H54 (cell line): ENCODE measurements at regions not wholly inside any gene's neighbourhood (a gene's known extent, or its start where the extent isn't known, plus 50 kb on each side); places are given as distances from the start of the nearest gene placed in this dataset.
"Not testable (repeated sequence)": the region's sequence is repeated elsewhere in the genome, so short reads cannot be mapped to it uniquely, and the experiment has no call there.

Experiments used
- DNase-seq: peaks from one replicate; pipeline ENCODE4 v3.0.0; 2011; ENCODE audit warnings: low spot score, mixed read lengths; ENCODE audit not compliant: insufficient read length
- FAIRE-seq: peaks from 3 replicates; lab custom pipeline; 2011; peaks lifted over from hg19 to GRCh38; lab: Jason Lieb, UNC
- POLR2A ChIP-seq: IDR thresholded peaks from 2 replicates; pipeline ENCODE4 v1.6.1; 2011; ENCODE audit warnings: low read depth, mild to moderate bottlenecking, low read length

GRCh38 chr10:65149878-65150277 is 1628.7 kb downstream of the REEP3 start:
- TF ChIP-seq POLR2A = no peak

GRCh38 chr10:65166272-65166671 is 1645.1 kb downstream of the REEP3 start:
- no peak for TF ChIP-seq POLR2A
- DNase-seq (no peak), FAIRE-seq (no peak)

More at GRCh38 chr10:65149878-65150277, 1628.7 kb downstream of the REEP3 start:
- DNase-seq = no peak
- FAIRE-seq = no peak

GRCh38 chr10:65172249-65172648 is 1651.0 kb downstream of the REEP3 start:
- DNase-seq (no peak), FAIRE-seq (no peak)
- no peak for TF ChIP-seq POLR2A

- no peak for DNase-seq
- no peak for FAIRE-seq
- no peak for TF ChIP-seq POLR2A
Observed at GRCh38 chr10:65176994-65177393, 1655.8 kb downstream of the REEP3 start.

- TF ChIP-seq POLR2A = no peak
- FAIRE-seq = no peak
Observed at GRCh38 chr10:65183236-65183635, 1662.0 kb downstream of the REEP3 start.

GRCh38 chr10:65186668-65187067 is 1665.5 kb downstream of the REEP3 start:
- not testable (repeated sequence) for DNase-seq, FAIRE-seq

More at GRCh38 chr10:65183236-65183635, 1662.0 kb downstream of the REEP3 start:
- no peak for DNase-seq

- no peak for TF ChIP-seq POLR2A
- FAIRE-seq = peak; percentile 100
- peak; percentile 22 for DNase-seq
Observed at GRCh38 chr10:65194126-65194525, 1672.9 kb downstream of the REEP3 start.

- TF ChIP-seq POLR2A = no peak
- DNase-seq (no peak), FAIRE-seq (no peak)
Observed at GRCh38 chr10:65194555-65194954, 1673.4 kb downstream of the REEP3 start.

GRCh38 chr10:65196111-65196510 is 1674.9 kb downstream of the REEP3 start:
- DNase-seq (no peak), FAIRE-seq (peak; percentile 6)
- no peak for TF ChIP-seq POLR2A

- TF ChIP-seq POLR2A = no peak
- DNase-seq = no peak
- no peak for FAIRE-seq
Observed at GRCh38 chr10:65197935-65198334, 1676.7 kb downstream of the REEP3 start.

- no peak for FAIRE-seq
- no peak for TF ChIP-seq POLR2A
- DNase-seq = no peak
Observed at GRCh38 chr10:65201491-65201890, 1680.3 kb downstream of the REEP3 start.

- DNase-seq (no peak), FAIRE-seq (no peak)
- no peak for TF ChIP-seq POLR2A
Observed at GRCh38 chr10:65204999-65205398, 1683.8 kb downstream of the REEP3 start.

- DNase-seq = no peak
- no peak for TF ChIP-seq POLR2A
- FAIRE-seq = no peak
Observed at GRCh38 chr10:65213170-65213569, 1692.0 kb downstream of the REEP3 start.

GRCh38 chr10:65219444-65219843 is 1698.2 kb downstream of the REEP3 start:
- FAIRE-seq (no peak), DNase-seq (no peak)
- TF ChIP-seq POLR2A = no peak

GRCh38 chr10:65231148-65231547 is 1694.7 kb upstream of the LRRTM3 start:
- TF ChIP-seq POLR2A = no peak
- FAIRE-seq (peak; percentile 80), DNase-seq (no peak)

GRCh38 chr10:65234261-65234660 is 1691.6 kb upstream of the LRRTM3 start:
- no peak for TF ChIP-seq POLR2A
- FAIRE-seq (peak; percentile 93), DNase-seq (no peak)
